Peyer's patch (tissue), 4 donors: ENCODE measurements at regions not wholly inside any gene's neighbourhood (a gene's known extent, or its start where the extent isn't known, plus 50 kb on each side); places are given as distances from the start of the nearest gene placed in this dataset.

Experiments
- DNase-seq, 3 donors: peaks; one replicate each; pipeline ENCODE4 v3.0.0-alpha.2; 2017 to 2019
- H3K27ac ChIP-seq, 4 donors: fragments of 200-600 bp; sonication (generic); one replicate each; pipeline ENCODE4 v1.5.1; 2016 to 2019
- H3K27me3 ChIP-seq, 2 donors: fragments of 200-600 bp; sonication (generic); one replicate each; pipeline ENCODE4 v1.5.1; 2019
- H3K36me3 ChIP-seq, 3 donors: fragments of 200-600 bp; sonication (generic); one replicate each; pipeline ENCODE4 v1.5.1; 2016 to 2019
- H3K4me1 ChIP-seq, 4 donors: fragments of 200-600 bp; sonication (generic); one replicate each; pipeline ENCODE4 v1.5.1; 2016 to 2019
- H3K4me3 ChIP-seq, 4 donors: fragments of 200-600 bp; sonication (generic); 1 replicate in 3 of 4; 2 replicates in 1 of 4; pipeline ENCODE4 v1.5.1; 2016 to 2019; ENCODE audit warnings: mild to moderate bottlenecking in 1 of 4
- H3K9me3 ChIP-seq, 4 donors: fragments of 200-600 bp; sonication (generic); one replicate each; pipeline ENCODE4 v1.5.1; 2016 to 2019; ENCODE audit warnings: mild to moderate bottlenecking in 1 of 4
- CTCF ChIP-seq, 6 experiments: fragments of 450-650 bp in 4 of 6; fragments of 200-600 bp in 2 of 6; sonication (generic) in 1 of 6; IDR thresholded peaks; one replicate each; pipeline ENCODE4 v1.5.1; 2017 to 2019; ENCODE audit warnings: antibody characterized with exemption in 6 of 6, mild to moderate bottlenecking in 3 of 6, moderate library complexity in 1 of 6
- POLR2A ChIP-seq, 2 donors: fragments of 450-650 bp; IDR thresholded peaks; one replicate each; pipeline ENCODE4 v1.5.1; 2017; ENCODE audit warnings: antibody characterized with exemption in 2 of 2, mild to moderate bottlenecking in 2 of 2, moderate library complexity in 2 of 2

- no peaks in the 10 kb centered on the region for H3K4me1 ChIP-seq
- H3K36me3 ChIP-seq, result no peaks in the 10 kb centered on the region
- TF ChIP-seq CTCF (IDR thresholded peaks at IDR 0.05) (no peak), POLR2A (IDR thresholded peaks at IDR 0.05) (no peak)
- no peaks in the 10 kb centered on the region for H3K9me3 ChIP-seq
- DNase-seq, result no peak
- H3K27ac ChIP-seq, result no peak overlapping the region
- no peaks in the 10 kb centered on the region for H3K27me3 ChIP-seq
- no peak overlapping the region for H3K4me3 ChIP-seq
These were observed 1054.5 kb upstream of the PABPC4L start for GRCh38 chr4:135256111-135256510.

- TF ChIP-seq POLR2A (IDR thresholded peaks at IDR 0.05), result no peak
- TF ChIP-seq CTCF (IDR thresholded peaks at IDR 0.05), result no peak
- Histone ChIP-seq H3K27me3 (no peaks in the 10 kb centered on the region), H3K4me3 (no peak overlapping the region), H3K9me3 (no peaks in the 10 kb centered on the region), H3K27ac (no peak overlapping the region), H3K36me3 (no peaks in the 10 kb centered on the region), H3K4me1 (no peaks in the 10 kb centered on the region)
- no peak for DNase-seq
These were observed 1048.5 kb upstream of the PABPC4L start for GRCh38 chr4:135250040-135250439.

- no peaks in the 10 kb centered on the region for H3K9me3 ChIP-seq
- no peak for DNase-seq
- H3K4me1 ChIP-seq, result no peaks in the 10 kb centered on the region
- H3K4me3 ChIP-seq, result no peak overlapping the region
- no peak overlapping the region for H3K27ac ChIP-seq
- H3K36me3 ChIP-seq, result no peaks in the 10 kb centered on the region
- no peak for TF ChIP-seq POLR2A (IDR thresholded peaks at IDR 0.05)
- TF ChIP-seq CTCF (IDR thresholded peaks at IDR 0.05), result no peak
- no peaks in the 10 kb centered on the region for H3K27me3 ChIP-seq
These were observed 1047.4 kb upstream of the PABPC4L start for GRCh38 chr4:135249024-135249423.

GRCh38 chr4:135244696-135245095 lies 1043.1 kb upstream of the PABPC4L start:
- no peak overlapping the region for H3K27ac ChIP-seq
- no peaks in the 10 kb centered on the region for H3K4me1 ChIP-seq
- TF ChIP-seq CTCF (IDR thresholded peaks at IDR 0.05) (no peak), POLR2A (IDR thresholded peaks at IDR 0.05) (no peak)
- no peak overlapping the region for H3K4me3 ChIP-seq
- H3K27me3 ChIP-seq, result no peaks in the 10 kb centered on the region
- H3K36me3 ChIP-seq, result no peaks in the 10 kb centered on the region
- H3K9me3 ChIP-seq, result no peaks in the 10 kb centered on the region
- DNase-seq, result no peak

GRCh38 chr4:135244056-135244455 lies 1042.5 kb upstream of the PABPC4L start:
- TF ChIP-seq CTCF (IDR thresholded peaks at IDR 0.05) (no peak), POLR2A (IDR thresholded peaks at IDR 0.05) (no peak)
- no peak for DNase-seq
- no peaks in the 10 kb centered on the region for H3K4me1 ChIP-seq

GRCh38 chr4:135240796-135241195 lies 1039.2 kb upstream of the PABPC4L start:
- H3K27me3 ChIP-seq, result no peaks in the 10 kb centered on the region
- H3K27ac ChIP-seq, result no peak overlapping the region
- H3K4me3 ChIP-seq, result no peak overlapping the region
- no peak for TF ChIP-seq POLR2A (IDR thresholded peaks at IDR 0.05)
- no peak for TF ChIP-seq CTCF (IDR thresholded peaks at IDR 0.05)
- no peaks in the 10 kb centered on the region for H3K4me1 ChIP-seq
- DNase-seq, result no peak
- no peaks in the 10 kb centered on the region for H3K36me3 ChIP-seq
- H3K9me3 ChIP-seq, result no peaks in the 10 kb centered on the region

More at GRCh38 chr4:135244056-135244455, 1042.5 kb upstream of the PABPC4L start:
- Histone ChIP-seq H3K27ac (no peak overlapping the region), H3K4me3 (no peak overlapping the region), H3K36me3 (no peaks in the 10 kb centered on the region), H3K27me3 (no peaks in the 10 kb centered on the region), H3K9me3 (no peaks in the 10 kb centered on the region)
